Loucy (cell line): ENCODE measurements at regions not wholly inside any gene's neighbourhood (a gene's known extent, or its start where the extent isn't known, plus 50 kb on each side); places are given as distances from the start of the nearest gene placed in this dataset.

Experiments used
- EZH2phosphoT487 ChIP-seq: fragments of 200-600 bp; IDR thresholded peaks from 2 replicates; pipeline ENCODE4 v1.6.1; 2018; ENCODE audit warnings: antibody characterized with exemption, mild to moderate bottlenecking, moderate library complexity, borderline replicate concordance
- TF ChIP-seq, protein P1 (sequence below): fragments of 200-600 bp; sonication (generic); conservative IDR thresholded peaks from 2 replicates; pipeline ENCODE4 v1.5.1; 2014; ENCODE audit warnings: mild to moderate bottlenecking, antibody characterized with exemption, low read length

DNA sequence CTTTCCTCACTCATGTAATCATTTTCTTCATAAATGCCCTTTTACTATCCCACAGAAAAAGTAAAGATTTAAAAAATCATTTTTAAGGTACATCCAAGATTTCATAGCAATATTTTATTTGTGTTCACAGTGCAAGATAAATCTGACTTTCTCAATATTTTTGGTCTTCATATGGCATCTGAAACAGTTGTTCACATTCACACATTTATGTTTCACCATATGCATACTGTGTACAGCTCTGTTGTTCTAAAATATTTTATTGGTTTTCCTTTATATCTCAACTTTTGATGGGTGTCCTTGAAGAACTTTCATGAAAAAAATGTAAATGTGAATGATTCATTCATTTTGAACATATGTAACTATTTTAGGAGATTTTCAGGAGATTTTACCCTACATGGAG is 348.7 kb downstream of the SNAPC1 start:
- TF ChIP-seq, protein P1, sequence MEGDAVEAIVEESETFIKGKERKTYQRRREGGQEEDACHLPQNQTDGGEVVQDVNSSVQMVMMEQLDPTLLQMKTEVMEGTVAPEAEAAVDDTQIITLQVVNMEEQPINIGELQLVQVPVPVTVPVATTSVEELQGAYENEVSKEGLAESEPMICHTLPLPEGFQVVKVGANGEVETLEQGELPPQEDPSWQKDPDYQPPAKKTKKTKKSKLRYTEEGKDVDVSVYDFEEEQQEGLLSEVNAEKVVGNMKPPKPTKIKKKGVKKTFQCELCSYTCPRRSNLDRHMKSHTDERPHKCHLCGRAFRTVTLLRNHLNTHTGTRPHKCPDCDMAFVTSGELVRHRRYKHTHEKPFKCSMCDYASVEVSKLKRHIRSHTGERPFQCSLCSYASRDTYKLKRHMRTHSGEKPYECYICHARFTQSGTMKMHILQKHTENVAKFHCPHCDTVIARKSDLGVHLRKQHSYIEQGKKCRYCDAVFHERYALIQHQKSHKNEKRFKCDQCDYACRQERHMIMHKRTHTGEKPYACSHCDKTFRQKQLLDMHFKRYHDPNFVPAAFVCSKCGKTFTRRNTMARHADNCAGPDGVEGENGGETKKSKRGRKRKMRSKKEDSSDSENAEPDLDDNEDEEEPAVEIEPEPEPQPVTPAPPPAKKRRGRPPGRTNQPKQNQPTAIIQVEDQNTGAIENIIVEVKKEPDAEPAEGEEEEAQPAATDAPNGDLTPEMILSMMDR = no peak
- TF ChIP-seq EZH2phosphoT487 = no peak
